Osteocyte (in vitro differentiated cells): ENCODE measurements at regions not wholly inside any gene's neighbourhood (a gene's known extent, or its start where the extent isn't known, plus 50 kb on each side); places are given as distances from the start of the nearest gene placed in this dataset.

Source experiments
- DNase-seq: peaks from one replicate; pipeline ENCODE4 v3.0.0; 2021; ENCODE audit warnings: mixed read lengths; ENCODE audit not compliant: unreplicated experiment; ENCODE audit errors: extremely low spot score
- H3K27ac Mint-ChIP-seq: one replicate; pipeline ENCODE4 v1.8.0; 2021; ENCODE audit warnings: mild to moderate bottlenecking, mixed read lengths; ENCODE audit not compliant: unreplicated experiment
- H3K27me3 Mint-ChIP-seq: one replicate; pipeline ENCODE4 v1.8.0; 2021; ENCODE audit warnings: mixed read lengths; ENCODE audit not compliant: unreplicated experiment
- H3K36me3 Mint-ChIP-seq: one replicate; pipeline ENCODE4 v1.8.0; 2021; ENCODE audit warnings: mixed read lengths; ENCODE audit not compliant: unreplicated experiment
- H3K4me1 Mint-ChIP-seq: one replicate; pipeline ENCODE4 v1.8.0; 2021; ENCODE audit warnings: mixed read lengths; ENCODE audit not compliant: unreplicated experiment
- H3K4me3 Mint-ChIP-seq: one replicate; pipeline ENCODE4 v1.8.0; 2021; ENCODE audit warnings: mild to moderate bottlenecking, moderate library complexity, mixed read lengths; ENCODE audit not compliant: unreplicated experiment
- H3K9me3 Mint-ChIP-seq: one replicate; pipeline ENCODE4 v1.8.0; 2021; ENCODE audit warnings: mixed read lengths; ENCODE audit not compliant: unreplicated experiment
- TF ChIP-seq, protein P1 (sequence below): fragments of 200-600 bp; sonication (generic); IDR thresholded peaks from 2 replicates; pipeline ENCODE4 v1.5.0; 2021; ENCODE audit warnings: antibody characterized with exemption, mild to moderate bottlenecking, moderate library complexity

DNA sequence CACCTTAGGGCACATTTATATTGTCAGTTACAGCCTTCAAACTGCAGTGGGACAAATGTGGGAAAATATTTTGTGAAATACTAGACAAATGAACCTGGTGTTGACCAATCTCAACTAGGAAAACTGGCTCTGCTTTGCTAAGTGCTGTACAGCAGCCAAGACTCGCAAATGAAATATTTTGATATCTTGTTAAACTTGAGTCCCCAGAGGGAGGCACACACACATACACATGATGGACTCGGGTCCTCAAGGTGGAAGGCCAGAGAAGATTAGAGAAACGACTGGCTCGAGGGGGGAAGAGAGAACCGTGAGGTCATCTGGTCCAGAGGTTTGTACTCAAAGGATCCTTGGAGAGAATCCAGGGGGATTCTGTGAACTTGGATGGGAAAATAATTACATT is 67.3 kb upstream of the JAG1 start:
- H3K27me3 Mint-ChIP-seq, result no peaks in the 10 kb centered on the region
- H3K9me3 Mint-ChIP-seq, result no peaks in the 10 kb centered on the region
- no peak for DNase-seq
- peak overlapping the region; percentile 42 for H3K27ac Mint-ChIP-seq
- H3K36me3 Mint-ChIP-seq, result no peaks in the 10 kb centered on the region
- H3K4me1 Mint-ChIP-seq, result peaks cover 30% of the 10 kb centered on the region
- H3K4me3 Mint-ChIP-seq, result no peak overlapping the region
- TF ChIP-seq, protein P1, sequence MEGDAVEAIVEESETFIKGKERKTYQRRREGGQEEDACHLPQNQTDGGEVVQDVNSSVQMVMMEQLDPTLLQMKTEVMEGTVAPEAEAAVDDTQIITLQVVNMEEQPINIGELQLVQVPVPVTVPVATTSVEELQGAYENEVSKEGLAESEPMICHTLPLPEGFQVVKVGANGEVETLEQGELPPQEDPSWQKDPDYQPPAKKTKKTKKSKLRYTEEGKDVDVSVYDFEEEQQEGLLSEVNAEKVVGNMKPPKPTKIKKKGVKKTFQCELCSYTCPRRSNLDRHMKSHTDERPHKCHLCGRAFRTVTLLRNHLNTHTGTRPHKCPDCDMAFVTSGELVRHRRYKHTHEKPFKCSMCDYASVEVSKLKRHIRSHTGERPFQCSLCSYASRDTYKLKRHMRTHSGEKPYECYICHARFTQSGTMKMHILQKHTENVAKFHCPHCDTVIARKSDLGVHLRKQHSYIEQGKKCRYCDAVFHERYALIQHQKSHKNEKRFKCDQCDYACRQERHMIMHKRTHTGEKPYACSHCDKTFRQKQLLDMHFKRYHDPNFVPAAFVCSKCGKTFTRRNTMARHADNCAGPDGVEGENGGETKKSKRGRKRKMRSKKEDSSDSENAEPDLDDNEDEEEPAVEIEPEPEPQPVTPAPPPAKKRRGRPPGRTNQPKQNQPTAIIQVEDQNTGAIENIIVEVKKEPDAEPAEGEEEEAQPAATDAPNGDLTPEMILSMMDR, result no peak

DNA sequence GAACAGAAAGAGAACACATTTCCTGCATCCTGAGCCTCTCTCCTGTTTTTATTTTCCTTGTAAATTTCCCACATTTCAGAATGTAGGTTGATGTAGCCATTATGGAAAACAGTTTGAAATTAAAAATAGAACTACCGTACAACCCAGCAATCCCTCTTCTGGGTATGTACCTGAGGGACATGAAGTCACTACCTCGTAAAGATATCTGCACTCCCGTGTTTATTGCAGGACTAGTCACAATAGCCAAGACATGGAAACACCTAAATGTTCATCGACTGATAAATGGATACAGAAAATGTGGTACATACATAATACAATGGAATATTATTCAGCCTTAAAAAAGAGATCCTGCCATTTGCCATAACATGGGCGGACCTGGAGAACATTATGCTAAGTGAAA is 72.0 kb upstream of the JAG1 start:
- Mint-ChIP-seq H3K27me3 (no peaks in the 10 kb centered on the region), H3K9me3 (no peaks in the 10 kb centered on the region), H3K36me3 (no peaks in the 10 kb centered on the region), H3K4me3 (no peak overlapping the region), H3K27ac (no peak overlapping the region), H3K4me1 (peaks cover 17% of the 10 kb centered on the region)
- TF ChIP-seq, protein P1, result no peak
- no peak for DNase-seq

DNA sequence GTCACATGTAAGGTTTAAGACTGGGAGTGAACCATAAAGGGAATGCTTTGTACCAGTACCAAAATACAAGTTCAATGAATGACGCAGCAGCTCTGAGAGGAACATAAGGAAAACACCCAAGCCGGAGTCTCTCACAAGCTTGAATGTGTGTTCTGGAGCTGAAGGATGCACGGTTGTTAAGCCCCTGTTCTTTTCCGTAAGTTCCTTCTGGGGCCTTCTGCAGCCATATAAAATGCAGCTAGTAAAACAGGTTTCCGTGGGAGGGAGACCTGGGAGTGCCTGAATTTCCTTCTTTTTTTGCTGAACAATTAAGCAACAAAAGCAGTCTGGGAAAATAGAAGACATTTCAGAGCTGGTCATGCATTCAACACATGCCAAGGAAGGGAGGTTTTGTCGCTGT is 73.2 kb upstream of the JAG1 start:
- DNase-seq, result no peak
- Mint-ChIP-seq H3K27me3 (no peaks in the 10 kb centered on the region), H3K9me3 (no peaks in the 10 kb centered on the region), H3K27ac (no peak overlapping the region), H3K4me3 (no peak overlapping the region), H3K36me3 (no peaks in the 10 kb centered on the region), H3K4me1 (peaks cover 8% of the 10 kb centered on the region)
- TF ChIP-seq, protein P1, result no peak

DNA sequence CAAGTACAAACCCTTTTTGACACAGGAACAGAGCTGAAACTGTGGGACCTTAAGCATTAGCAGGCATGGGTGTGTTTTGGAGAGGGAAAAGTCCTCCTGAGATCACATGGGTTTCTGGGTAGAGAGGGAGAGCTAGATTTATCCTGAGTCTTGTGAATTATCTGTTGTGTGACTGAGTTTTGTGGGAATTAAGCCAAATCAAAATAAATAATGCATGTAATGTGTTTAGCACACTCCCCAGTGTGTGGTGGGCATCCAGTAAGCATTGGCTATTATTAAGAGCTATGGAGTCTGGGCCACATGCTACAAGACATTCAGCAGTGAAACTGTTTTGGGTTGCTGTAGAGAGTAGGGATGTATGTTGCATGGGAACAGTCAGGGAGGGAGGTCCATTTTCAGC is 75.3 kb upstream of the JAG1 start:
- H3K4me3 Mint-ChIP-seq, result no peak overlapping the region
- no peak for DNase-seq
- TF ChIP-seq, protein P1, result no peak

DNA sequence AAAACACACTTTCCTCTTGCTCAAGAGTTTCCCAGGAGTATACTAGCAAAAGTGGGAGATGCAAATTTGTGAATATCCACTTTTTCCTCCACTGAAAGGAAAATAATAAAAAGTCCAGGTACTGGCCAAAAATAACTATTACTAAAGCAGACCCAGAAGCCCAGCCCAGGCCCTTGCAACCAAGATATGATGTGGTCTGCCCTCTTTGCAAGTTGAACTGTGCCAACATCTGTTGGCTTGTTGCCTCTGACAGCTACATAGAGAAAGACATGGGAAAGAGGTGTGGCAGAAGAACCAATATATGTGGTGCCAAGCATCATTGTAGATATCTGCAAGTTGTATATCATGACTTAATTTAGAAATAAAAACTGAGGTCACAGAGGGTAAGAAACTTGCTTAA is 78.4 kb upstream of the JAG1 start:
- Mint-ChIP-seq H3K27me3 (peaks cover 3% of the 10 kb centered on the region), H3K27ac (no peak overlapping the region), H3K36me3 (no peaks in the 10 kb centered on the region), H3K4me1 (peaks cover 10% of the 10 kb centered on the region), H3K4me3 (no peak overlapping the region), H3K9me3 (no peaks in the 10 kb centered on the region)
- TF ChIP-seq, protein P1, result no peak
- DNase-seq, result no peak

More for the DNA sequence above, 75.3 kb upstream of the JAG1 start:
- Mint-ChIP-seq H3K9me3 (no peaks in the 10 kb centered on the region), H3K27me3 (no peaks in the 10 kb centered on the region), H3K4me1 (peaks cover 10% of the 10 kb centered on the region), H3K27ac (no peak overlapping the region), H3K36me3 (no peaks in the 10 kb centered on the region)
